ENCODE measurements at regions not wholly inside any gene's neighbourhood (a gene's known extent, or its start where the extent isn't known, plus 50 kb on each side); places are given as distances from the start of the nearest gene placed in this dataset.

DNA sequence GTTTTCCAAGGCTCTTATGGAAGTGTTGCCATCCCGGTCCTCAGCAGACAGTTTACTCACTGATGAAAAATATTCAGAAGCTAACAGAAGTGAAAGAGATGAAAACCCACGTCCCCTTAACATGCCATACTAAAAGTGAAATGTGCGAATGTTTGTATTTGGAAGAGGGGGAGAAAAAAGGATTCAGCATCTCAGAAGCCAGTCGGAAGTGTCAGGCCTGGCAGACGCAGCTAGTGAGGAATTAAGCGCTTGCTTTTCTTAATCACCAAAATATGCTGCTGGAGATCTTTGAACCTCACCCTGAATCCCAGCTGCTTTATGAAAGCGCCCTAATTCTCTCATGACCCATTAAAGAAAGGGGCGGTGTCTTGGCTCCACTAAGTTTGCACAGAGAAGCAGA lies 653.7 kb downstream of the DCDC2C start:
- no peak for TF ChIP-seq POLR2A (IDR thresholded peaks at IDR 0.05; ENCODE audit: borderline replicate concordance, extremely low read depth, insufficient read depth, insufficient read length)
- TF ChIP-seq, protein P1, sequence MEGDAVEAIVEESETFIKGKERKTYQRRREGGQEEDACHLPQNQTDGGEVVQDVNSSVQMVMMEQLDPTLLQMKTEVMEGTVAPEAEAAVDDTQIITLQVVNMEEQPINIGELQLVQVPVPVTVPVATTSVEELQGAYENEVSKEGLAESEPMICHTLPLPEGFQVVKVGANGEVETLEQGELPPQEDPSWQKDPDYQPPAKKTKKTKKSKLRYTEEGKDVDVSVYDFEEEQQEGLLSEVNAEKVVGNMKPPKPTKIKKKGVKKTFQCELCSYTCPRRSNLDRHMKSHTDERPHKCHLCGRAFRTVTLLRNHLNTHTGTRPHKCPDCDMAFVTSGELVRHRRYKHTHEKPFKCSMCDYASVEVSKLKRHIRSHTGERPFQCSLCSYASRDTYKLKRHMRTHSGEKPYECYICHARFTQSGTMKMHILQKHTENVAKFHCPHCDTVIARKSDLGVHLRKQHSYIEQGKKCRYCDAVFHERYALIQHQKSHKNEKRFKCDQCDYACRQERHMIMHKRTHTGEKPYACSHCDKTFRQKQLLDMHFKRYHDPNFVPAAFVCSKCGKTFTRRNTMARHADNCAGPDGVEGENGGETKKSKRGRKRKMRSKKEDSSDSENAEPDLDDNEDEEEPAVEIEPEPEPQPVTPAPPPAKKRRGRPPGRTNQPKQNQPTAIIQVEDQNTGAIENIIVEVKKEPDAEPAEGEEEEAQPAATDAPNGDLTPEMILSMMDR (IDR thresholded peaks at IDR 0.05 in 2 of 3, conservative IDR thresholded peaks at IDR 0.05 in 1 of 3; ENCODE audit: borderline replicate concordance in 1 of 3, insufficient read depth in 1 of 3, low read depth in 2 of 3, low read length in 2 of 3), result no peak
- no peak for TF ChIP-seq SP1 (IDR thresholded peaks at IDR 0.05; ENCODE audit: low read depth)
- TF ChIP-seq ZNF274 (IDR thresholded peaks at IDR 0.05; ENCODE audit: low read depth, low read length), result no peak
- no peak for TF ChIP-seq SIN3A (IDR thresholded peaks at IDR 0.05; ENCODE audit: low read depth)
- TF ChIP-seq POLR2AphosphoS5 (IDR thresholded peaks at IDR 0.05; ENCODE audit: low read depth, low read length), result no peak
- no peak for TF ChIP-seq JUND (IDR thresholded peaks at IDR 0.05)
